C4-2B (cell line): ENCODE measurements at regions not wholly inside any gene's neighbourhood (a gene's known extent, or its start where the extent isn't known, plus 50 kb on each side); places are given as distances from the start of the nearest gene placed in this dataset.

Experiments
- H3K27ac ChIP-seq: fragments of 450-650 bp; 2 replicates; pipeline ENCODE4 v1.5.1; 2017
- ZFX ChIP-seq: fragments of 450-650 bp; IDR thresholded peaks from 2 replicates; pipeline ENCODE4 v1.6.1; 2017
- TF ChIP-seq, protein P1 (sequence below): fragments of 450-650 bp; conservative IDR thresholded peaks from 2 replicates; pipeline ENCODE4 v1.5.1; 2017; ENCODE audit warnings: mild to moderate bottlenecking

DNA sequence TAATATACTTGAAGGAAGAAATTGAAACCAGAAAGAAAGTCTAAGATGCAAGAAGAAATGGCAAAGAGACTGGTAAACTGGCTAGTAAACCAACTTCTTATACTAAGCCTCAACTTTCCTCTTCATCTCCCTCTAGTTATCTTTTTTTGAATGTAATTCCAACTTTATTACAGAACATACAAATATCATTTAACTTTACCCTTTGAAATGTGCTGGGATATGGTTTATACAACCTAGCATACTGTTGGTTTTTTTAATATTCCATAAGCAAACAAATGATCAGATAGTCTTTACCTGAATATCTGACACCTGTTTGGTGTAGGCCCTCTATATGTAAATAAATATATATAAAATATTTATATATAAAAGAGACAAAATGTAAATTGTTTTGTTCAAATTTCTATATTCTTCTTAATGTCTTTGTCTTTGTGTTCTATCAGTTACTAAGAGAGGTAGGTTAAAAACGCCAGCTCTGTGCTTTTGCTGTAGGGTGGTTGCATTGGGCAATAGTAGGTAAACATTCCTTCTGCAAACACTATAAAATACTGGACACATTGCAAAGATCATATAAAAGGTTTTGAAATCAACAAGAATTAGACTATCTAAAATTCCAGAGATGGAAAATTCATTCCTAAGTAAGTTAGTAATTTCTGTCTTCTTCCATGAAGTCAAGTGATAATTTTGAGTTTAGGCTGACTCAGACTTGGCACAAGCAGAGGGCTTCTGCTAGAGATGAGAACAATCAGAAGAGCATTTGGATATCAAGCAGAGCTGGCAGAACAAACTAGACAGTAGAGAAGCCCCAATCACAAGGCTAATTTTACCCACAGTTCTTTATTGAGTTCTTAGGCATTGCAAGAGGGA, 383.3 kb downstream of the RFC3 start:
- H3K27ac ChIP-seq: peak overlapping the region; percentile 67; the same call in 1 of the 2 replicates
- TF ChIP-seq, protein P1, sequence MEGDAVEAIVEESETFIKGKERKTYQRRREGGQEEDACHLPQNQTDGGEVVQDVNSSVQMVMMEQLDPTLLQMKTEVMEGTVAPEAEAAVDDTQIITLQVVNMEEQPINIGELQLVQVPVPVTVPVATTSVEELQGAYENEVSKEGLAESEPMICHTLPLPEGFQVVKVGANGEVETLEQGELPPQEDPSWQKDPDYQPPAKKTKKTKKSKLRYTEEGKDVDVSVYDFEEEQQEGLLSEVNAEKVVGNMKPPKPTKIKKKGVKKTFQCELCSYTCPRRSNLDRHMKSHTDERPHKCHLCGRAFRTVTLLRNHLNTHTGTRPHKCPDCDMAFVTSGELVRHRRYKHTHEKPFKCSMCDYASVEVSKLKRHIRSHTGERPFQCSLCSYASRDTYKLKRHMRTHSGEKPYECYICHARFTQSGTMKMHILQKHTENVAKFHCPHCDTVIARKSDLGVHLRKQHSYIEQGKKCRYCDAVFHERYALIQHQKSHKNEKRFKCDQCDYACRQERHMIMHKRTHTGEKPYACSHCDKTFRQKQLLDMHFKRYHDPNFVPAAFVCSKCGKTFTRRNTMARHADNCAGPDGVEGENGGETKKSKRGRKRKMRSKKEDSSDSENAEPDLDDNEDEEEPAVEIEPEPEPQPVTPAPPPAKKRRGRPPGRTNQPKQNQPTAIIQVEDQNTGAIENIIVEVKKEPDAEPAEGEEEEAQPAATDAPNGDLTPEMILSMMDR: no peak
- no peak for TF ChIP-seq ZFX

DNA sequence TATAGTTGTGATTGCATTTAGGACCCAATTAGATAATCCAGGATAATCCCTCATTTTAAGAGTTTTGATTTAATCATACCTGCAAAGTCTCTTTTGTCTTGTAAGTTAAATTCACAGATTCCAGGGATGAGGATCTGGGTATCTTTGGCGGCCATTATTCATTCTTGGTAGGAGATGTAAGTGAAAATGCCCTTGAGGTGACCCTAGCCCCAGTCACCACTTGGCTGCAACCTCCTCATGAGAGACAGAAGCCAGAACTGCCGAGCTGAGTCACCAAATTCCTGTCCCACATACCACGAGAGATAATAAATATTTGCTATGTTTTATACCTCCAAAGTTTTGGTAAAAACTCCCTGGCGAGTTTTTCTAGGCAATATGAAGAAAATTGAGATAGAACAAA, 389.4 kb downstream of the RFC3 start:
- TF ChIP-seq, protein P1: no peak
- no peak for TF ChIP-seq ZFX

DNA sequence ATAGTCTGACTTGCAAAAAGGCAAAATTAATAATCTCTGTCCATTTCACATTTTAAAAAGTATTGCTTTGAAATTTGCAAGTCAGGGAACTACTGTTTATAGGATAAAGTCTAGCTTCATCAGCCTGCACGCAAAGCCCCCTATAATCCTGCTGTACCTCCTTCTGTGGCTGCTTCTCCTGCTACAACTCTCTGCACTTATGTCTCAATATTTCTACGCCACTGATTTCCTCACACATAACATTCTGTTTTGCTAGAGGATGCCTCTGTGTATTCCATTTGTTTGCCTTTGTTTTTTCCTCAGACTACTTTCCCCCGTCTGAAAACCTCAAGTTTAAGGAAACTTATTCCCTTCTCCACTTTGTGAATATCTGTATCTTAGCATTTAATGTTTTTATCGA, 389.9 kb downstream of the RFC3 start:
- H3K27ac ChIP-seq: no peak overlapping the region
- TF ChIP-seq ZFX: no peak
- TF ChIP-seq, protein P1: no peak

More for the DNA sequence above, 389.4 kb downstream of the RFC3 start:
- H3K27ac ChIP-seq: no peak overlapping the region

- TF ChIP-seq, protein P1: no peak
- TF ChIP-seq ZFX: no peak
- no peak overlapping the region for H3K27ac ChIP-seq
Measured at GRCh38 chr13:34208336-34208735, 390.4 kb downstream of the RFC3 start.

- H3K27ac ChIP-seq: no peak overlapping the region
- TF ChIP-seq ZFX: no peak
- TF ChIP-seq, protein P1: no peak
Measured at GRCh38 chr13:34210341-34210740, 392.4 kb downstream of the RFC3 start.

DNA sequence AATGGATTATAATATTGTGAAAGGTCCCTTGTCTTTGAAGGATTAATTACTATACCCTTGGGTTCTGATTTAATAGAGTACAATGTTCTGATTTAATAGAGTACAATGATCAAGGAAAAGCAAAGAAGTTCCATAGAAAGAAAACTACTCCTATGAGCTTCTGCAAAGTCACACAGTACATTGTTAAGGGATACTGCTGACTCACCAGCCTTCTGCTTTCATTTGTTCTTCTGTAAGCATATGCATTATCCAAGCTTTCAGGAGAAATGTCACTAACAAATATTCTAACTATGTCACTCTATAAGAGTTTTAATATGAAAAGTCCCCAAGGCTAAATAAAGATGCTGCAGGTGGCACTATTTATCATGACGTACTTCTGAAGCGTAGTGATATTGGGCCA, 396.7 kb downstream of the RFC3 start:
- TF ChIP-seq, protein P1: no peak
- TF ChIP-seq ZFX: no peak
- no peak overlapping the region for H3K27ac ChIP-seq

DNA sequence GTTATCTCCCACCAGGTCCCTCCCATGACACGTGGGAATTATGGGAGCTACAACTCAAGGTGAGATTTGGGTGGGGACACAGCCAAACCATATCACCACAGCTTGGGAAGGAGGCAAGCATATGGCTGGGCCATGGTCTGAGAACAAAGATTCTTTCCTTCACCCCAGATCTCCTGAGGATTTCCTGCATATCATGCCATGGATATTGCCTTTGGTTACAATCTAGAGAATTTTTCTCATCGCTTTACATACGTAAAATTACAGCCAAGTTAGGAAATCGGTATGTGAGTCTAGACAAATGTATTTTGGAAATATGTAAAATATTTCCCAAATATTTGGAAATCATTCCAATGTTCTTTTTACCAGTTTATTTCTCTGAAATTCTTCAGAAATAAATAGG, 398.3 kb downstream of the RFC3 start:
- TF ChIP-seq, protein P1: no peak
- no peak for TF ChIP-seq ZFX

More for the DNA sequence above, 398.3 kb downstream of the RFC3 start:
- no peak overlapping the region for H3K27ac ChIP-seq
